ENCODE measurements at regions not wholly inside any gene's neighbourhood (a gene's known extent, or its start where the extent isn't known, plus 50 kb on each side); places are given as distances from the start of the nearest gene placed in this dataset.
A peak's percentile ranks its signal among the peaks of the same experiment; 100 is the strongest.
"Not testable (repeated sequence)": the region's sequence is repeated elsewhere in the genome, so short reads cannot be mapped to it uniquely, and the experiment has no call there.

DNA sequence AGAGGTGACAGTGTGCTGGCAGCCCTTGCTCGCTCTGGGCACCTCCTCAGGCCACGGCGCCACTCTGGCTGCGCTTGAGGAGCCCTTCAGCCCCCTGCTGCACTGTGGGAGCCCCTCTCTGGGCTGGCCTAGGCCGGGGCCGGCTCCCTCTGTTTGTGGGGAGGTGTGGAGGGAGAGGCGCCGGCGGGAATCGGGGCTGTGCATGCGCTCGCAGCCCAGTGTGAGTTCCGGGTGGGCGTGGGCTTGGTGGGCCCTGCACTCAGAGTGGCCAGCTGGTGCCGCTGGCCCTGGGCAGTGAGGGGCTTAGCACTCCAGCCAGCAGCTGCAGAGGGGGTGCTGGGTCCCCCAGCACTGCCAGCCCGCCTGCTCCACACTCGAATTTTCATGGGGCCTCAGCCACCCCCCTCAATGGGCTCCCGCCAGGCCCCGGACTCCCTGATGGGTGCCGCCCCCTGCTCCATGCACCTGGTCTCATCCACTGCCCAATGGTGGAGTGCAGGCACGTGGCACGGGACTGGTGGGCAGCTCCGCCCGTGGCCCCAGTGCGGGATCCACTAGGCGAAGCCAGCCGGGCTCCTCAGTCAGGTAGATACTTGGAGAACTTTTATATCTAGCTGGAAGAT lies 96.7 kb upstream of the BET1 start:
- DNase-seq (ENCODE audit: insufficient read length, low spot score) (no peak), FAIRE-seq (no peak)

DNA sequence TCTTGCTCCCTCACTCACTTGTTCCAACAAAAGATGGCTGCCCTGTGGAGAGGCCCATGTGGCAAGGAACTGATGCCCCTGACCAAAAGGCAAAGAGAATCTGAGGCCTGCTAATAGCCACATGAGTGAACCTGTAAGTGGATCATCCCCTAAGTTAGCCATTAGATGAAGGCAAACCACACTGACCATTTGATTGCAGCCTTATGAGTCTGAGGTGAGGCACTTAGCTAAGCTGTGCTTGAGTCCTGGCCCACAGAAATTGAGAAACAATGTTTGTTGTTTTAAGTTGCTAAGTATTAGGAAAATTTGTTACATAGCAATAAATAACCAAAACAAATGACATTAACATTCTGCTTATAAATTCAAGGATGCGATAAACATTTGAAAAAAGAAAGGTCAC lies 100.1 kb upstream of the BET1 start:
- DNase-seq (ENCODE audit: insufficient read length, low spot score) (no peak), FAIRE-seq (no peak)

DNA sequence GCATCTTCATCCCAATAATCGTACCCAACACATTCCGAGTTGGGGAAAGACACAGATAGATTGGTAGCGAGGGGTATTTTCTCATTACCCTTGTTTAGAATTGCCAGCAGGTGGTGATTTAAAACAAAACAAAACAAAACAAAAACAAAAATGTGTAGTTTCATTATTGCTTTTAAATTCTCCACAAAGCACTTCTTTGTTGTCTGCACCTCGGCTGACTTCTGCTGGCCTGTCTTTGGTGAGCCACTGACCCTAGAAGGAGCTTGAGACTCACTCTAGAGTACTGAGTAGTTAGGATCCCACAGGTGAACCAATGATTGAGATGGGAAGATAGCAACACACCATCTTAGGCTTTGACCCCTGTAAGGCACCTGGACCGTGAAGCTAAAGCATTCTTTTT lies 105.4 kb upstream of the BET1 start:
- no peak for FAIRE-seq
- no peak for DNase-seq (ENCODE audit: insufficient read length, low spot score)

GRCh38 chr7:94111009-94111408 lies 106.9 kb upstream of the BET1 start:
- DNase-seq (ENCODE audit: insufficient read length, low spot score) (no peak), FAIRE-seq (no peak)

GRCh38 chr7:94115316-94115715 lies 111.2 kb upstream of the BET1 start:
- no peak for DNase-seq (ENCODE audit: insufficient read length, low spot score)
- FAIRE-seq, result no peak

DNA sequence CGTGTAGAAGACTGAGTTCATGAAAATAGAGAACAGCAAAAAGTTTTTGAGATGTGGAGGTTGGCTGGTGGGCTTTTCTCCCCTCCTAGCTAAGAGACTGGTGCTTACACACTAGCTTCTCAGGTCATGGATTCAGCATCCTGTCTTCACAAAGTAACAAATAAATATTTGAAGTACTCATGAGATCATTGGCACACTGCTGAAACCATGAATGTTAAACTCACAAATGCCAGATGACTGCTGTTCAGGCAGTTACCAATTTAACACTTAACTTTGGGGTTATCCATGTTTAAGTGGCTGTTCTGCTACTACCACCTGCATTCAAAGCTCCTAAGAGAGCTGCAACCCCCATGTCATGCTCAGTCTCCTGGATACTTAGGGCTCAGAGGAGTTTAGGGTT lies 119.0 kb upstream of the BET1 start:
- FAIRE-seq, result no peak

GRCh38 chr7:94127026-94127425 lies 122.9 kb upstream of the BET1 start:
- no peak for DNase-seq (ENCODE audit: insufficient read length, low spot score)
- no peak for FAIRE-seq

More for the DNA sequence above, 119.0 kb upstream of the BET1 start:
- no peak for DNase-seq (ENCODE audit: insufficient read length, low spot score)

DNA sequence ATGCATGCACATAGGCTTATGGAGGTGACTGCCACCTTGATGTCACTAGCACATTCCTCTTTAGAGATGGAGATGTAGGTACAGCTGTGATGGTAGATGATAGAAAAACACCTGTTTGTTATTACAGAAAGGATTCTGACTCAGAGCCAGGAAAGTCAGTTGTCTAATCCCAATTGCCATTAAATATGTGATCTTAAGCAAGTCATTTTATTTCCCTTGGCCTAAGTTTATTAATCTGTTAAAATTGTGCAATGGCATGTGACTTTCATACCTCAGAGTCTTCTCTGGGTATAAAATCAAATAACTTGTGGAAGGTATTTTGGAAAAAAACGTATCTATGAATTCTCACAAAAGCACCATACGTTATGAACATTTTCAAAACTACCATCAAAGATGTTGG lies 123.9 kb upstream of the BET1 start:
- DNase-seq (ENCODE audit: insufficient read length, low spot score) (no peak), FAIRE-seq (no peak)

- FAIRE-seq, result peak; percentile 28
- peak; percentile 51 for DNase-seq (ENCODE audit: insufficient read length, low spot score)
These were observed 125.4 kb upstream of the BET1 start for GRCh38 chr7:94129443-94130140.

GRCh38 chr7:94130716-94131115 lies 126.6 kb upstream of the BET1 start:
- DNase-seq (ENCODE audit: insufficient read length, low spot score), result no peak
- no peak for FAIRE-seq

GRCh38 chr7:94133460-94133859 lies 129.3 kb upstream of the BET1 start:
- FAIRE-seq (no peak), DNase-seq (ENCODE audit: insufficient read length, low spot score) (no peak)

GRCh38 chr7:94135180-94135579 lies 131.0 kb upstream of the BET1 start:
- FAIRE-seq, result no peak
- DNase-seq (ENCODE audit: insufficient read length, low spot score), result no peak

DNA sequence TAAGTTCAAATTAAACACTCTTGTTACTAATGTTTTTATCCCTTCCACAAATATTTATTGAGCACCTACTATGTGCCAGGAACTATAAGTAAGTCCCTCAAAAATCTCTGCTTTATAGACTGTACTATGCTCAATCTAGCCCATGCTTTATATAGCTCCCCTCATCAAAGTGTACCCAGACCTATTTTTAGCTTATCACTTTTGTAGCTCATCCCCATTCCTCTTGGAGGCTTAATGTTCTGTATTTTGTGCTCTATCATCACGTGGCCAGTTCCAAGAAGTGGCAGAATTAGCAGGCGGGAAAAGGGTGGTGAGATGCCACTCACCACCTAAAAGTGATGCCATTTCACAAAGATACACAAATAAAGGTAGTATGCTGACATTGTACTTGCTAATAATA lies 138.1 kb upstream of the BET1 start:
- FAIRE-seq (no peak), DNase-seq (ENCODE audit: insufficient read length, low spot score) (no peak)

DNA sequence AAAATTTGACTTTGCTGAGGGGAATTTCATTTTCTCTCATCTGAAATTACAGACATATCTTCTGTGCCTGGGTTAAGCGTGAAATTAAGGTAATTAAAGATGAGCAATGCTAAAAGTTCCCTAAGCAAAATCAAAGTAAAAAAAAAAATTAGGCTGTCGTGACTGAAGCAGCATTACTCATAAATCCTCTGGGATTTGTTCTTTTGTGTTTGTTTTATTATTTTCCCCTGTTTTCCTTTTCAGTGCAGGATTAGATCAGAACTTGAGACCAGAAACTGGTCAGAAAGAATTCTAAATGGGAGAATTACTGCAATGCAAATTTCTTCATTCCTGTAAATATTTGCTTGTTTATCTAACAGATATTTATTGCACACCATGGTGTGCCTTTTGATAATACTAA lies 141.4 kb upstream of the BET1 start:
- FAIRE-seq (no peak), DNase-seq (ENCODE audit: insufficient read length, low spot score) (no peak)

DNA sequence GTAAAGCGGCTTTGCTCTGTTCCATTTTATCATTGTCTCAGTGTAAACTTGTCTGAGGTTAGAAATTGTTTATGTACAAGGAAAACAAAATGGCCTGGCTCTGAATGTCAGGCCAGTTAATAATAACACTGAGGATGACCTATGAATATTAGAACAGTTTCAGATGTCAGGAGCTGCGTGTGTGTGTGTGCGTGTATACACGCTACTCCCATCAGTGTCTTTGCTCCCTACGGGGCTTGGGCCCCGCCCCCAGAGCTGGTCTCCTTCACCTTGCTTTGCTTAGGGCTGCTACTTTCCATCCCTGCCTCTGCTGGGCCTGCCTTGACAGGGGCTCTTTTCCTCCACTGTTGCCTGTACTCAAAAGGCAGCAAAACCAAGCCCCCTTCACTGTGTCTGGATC lies 142.3 kb upstream of the BET1 start:
- FAIRE-seq (no peak), DNase-seq (ENCODE audit: insufficient read length, low spot score) (no peak)

DNA sequence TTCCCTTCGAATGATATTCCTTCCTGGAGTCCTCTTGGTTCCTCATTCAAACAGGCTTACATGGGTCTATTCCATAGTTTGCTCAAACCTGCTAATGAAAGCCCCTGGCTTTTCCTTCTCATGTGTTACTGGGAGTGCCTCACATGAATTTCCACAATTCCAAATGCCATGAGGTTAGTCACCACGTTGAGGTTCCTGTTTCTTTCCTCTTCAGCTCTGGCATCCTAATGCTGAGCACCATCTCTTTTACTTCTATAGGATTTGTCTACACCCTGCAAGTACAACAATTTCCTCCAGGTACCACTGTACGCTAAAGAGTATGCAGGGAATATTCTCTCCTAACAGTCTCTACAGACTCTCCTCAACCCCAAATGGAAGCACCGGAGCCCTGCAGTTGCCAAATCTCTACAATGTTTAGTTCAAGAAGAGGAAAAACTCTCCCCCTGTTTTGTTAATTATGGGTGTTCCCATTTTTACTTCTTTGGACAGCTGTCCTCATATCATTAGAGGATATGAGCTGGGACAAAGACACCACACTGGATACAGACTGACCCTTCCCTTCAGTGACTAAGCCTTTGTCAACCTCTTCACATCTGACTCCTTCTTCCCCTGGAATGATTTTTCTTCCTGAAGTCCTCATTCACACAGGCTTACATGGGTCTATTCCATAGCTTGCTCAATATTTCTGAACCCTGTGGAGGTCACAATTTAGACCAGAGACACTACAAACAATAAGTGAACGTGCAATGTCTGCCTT lies 145.8 kb upstream of the BET1 start:
- no peak for DNase-seq (ENCODE audit: insufficient read length, low spot score)
- no peak for FAIRE-seq

DNA sequence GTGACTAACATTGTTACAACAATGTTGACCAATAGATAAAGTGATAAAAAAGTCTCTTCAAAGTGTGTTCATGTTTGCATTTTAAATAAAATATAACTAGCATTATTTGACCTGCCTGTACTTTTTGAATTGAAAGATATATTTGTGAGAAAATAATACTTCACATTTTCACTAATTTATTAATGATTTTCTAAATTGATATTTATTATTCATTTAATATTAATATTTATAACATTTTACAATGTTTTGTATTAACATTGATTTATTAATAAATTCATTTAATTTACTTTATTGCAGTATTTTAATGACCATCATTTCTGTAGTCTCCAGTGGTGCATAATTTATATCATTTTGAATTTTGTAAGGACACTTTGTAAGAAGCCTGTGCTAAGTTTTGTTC lies 150.0 kb upstream of the BET1 start:
- DNase-seq (ENCODE audit: insufficient read length, low spot score) (no peak), FAIRE-seq (no peak)

GRCh38 chr7:94154858-94155257 lies 150.7 kb upstream of the BET1 start:
- no peak for FAIRE-seq

DNA sequence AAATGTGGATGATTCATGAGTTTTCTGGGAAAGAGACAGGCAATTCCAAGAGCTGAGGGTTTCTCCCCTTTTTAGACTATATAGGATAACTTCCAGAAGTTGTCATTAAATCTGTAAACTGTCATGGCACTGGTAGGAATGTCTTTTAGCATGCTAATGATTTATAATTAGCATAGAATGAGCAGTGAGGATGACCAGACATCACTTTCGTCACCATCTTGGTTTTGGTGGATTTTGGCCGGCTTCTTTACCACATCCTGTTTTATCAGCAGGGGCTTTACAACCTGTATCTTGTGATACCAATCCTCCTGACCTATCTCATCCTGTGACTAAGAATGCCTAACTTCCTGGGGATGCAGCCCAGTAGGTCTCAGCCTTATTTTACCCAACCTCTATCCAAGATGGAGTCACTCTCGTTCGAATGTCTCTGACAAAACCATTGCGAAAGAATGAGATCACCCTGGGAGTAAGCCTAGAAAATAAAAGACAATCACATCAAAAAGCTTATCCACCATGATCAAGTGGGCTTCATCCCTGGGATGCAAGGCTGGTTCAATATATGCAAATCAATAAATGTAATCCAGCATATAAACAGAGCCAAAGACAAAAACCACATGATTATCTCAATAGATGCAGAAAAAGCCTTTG lies 153.6 kb upstream of the BET1 start:
- FAIRE-seq; DNase-seq (ENCODE audit: insufficient read length, low spot score): not testable (repeated sequence)

More at GRCh38 chr7:94154858-94155257, 150.7 kb upstream of the BET1 start:
- DNase-seq (ENCODE audit: insufficient read length, low spot score), result no peak

- no peak for DNase-seq (ENCODE audit: insufficient read length, low spot score)
- FAIRE-seq, result no peak
These were observed 156.7 kb upstream of the BET1 start for GRCh38 chr7:94160719-94161435.

- FAIRE-seq (no peak), DNase-seq (ENCODE audit: insufficient read length, low spot score) (no peak)
These were observed 157.3 kb upstream of the BET1 start for GRCh38 chr7:94161476-94161875.

All from HTR-8/SVneo (cell line).